H1 (cell line): ENCODE measurements at regions not wholly inside any gene's neighbourhood (a gene's known extent, or its start where the extent isn't known, plus 50 kb on each side); places are given as distances from the start of the nearest gene placed in this dataset.
A peak's percentile ranks its signal among the peaks of the same experiment; 100 is the strongest.

ENCODE experiments used
- CTCF ChIA-PET: fragments of 300-600 bp; sonication (Branson Sonifier 250); formaldehyde crosslinking; loops from one replicate; lab custom pipeline; 2021; ENCODE audit not compliant: partially characterized antibody; lab: Charles Lee
- POLR2A ChIA-PET: fragments of 300-600 bp; sonication (Branson Sonifier 250); formaldehyde crosslinking; loops from one replicate; lab custom pipeline; 2021; ENCODE audit warnings: inconsistent platforms; ENCODE audit not compliant: partially characterized antibody; lab: Charles Lee
- DNase-seq, 2 experiments: peaks; one replicate each; pipeline versions ENCODE4 v3.0.0 to v3.0.0-alpha.2; 2010 to 2022; ENCODE audit warnings: low spot score in 2 of 2, low read depth in 1 of 2, mixed read lengths in 1 of 2
- FAIRE-seq: peaks from 2 replicates; lab custom pipeline; 2011; peaks lifted over from hg19 to GRCh38; lab: Jason Lieb, UNC
- H2AFZ ChIP-seq: 2 replicates; pipeline ENCODE4 v1.8.1; 2012; ENCODE audit warnings: low read length, inconsistent platforms
- H2AK5ac ChIP-seq: 2 replicates; pipeline ENCODE4 v1.6.1; 2013; ENCODE audit warnings: low read depth, low read length
- H2BK120ac ChIP-seq: replicated peaks from 2 replicates; pipeline ENCODE3; 2013; ENCODE audit warnings: low read depth, low read length, inconsistent platforms
- H2BK12ac ChIP-seq: 2 replicates; pipeline ENCODE4 v1.6.1; 2013; ENCODE audit warnings: low read depth, low read length
- H2BK15ac ChIP-seq: 2 replicates; pipeline ENCODE4 v1.6.1; 2013; ENCODE audit warnings: low read length
- H2BK20ac ChIP-seq: 2 replicates; pipeline ENCODE4 v1.6.1; 2013; ENCODE audit warnings: low read length
- H2BK5ac ChIP-seq: 2 replicates; pipeline ENCODE4 v1.6.1; 2013; ENCODE audit warnings: low read depth, low read length
- H3K14ac ChIP-seq: 2 replicates; pipeline ENCODE4 v1.6.1; 2013; ENCODE audit warnings: inconsistent platforms; ENCODE audit not compliant: insufficient read length
- H3K18ac ChIP-seq: 2 replicates; pipeline ENCODE4 v1.6.1; 2013; ENCODE audit warnings: low read length; ENCODE audit errors: extremely low read depth
- H3K23ac ChIP-seq: 2 replicates; pipeline ENCODE4 v1.6.1; 2013; ENCODE audit warnings: inconsistent platforms; ENCODE audit not compliant: insufficient read length
- H3K23me2 ChIP-seq: 2 replicates; pipeline ENCODE4 v1.6.1; 2013; ENCODE audit warnings: low read depth, low read length
- H3K27ac ChIP-seq: 2 replicates; pipeline ENCODE4 v1.6.1; 2011; ENCODE audit warnings: low read depth, low read length, inconsistent platforms
- H3K27me3 ChIP-seq, 4 experiments: replicated peaks in 1 of 4; 1 replicate in 1 of 4; 2 replicates in 3 of 4; pipeline versions ENCODE4 v1.6.1 to v1.8.1; 2011 to 2013; ENCODE audit warnings: low read length in 3 of 4, mild to moderate bottlenecking in 3 of 4, inconsistent platforms in 2 of 4, mixed read lengths in 2 of 4, moderate library complexity in 1 of 4; ENCODE audit not compliant: control insufficient read depth in 3 of 4, insufficient read depth in 3 of 4; ENCODE audit errors: extremely low read depth in 1 of 4
- H3K36me3 ChIP-seq, 4 experiments: 2 replicates each; pipeline versions ENCODE4 v1.6.1 to v1.8.1; 2011 to 2013; ENCODE audit warnings: mild to moderate bottlenecking in 4 of 4, low read length in 3 of 4, moderate library complexity in 2 of 4, control low read depth in 1 of 4, inconsistent platforms in 1 of 4; ENCODE audit not compliant: insufficient read depth in 4 of 4, control insufficient read depth in 2 of 4
- H3K4ac ChIP-seq: replicated peaks from 2 replicates; pipeline ENCODE3; 2013; ENCODE audit warnings: low read length, low read depth, mixed read lengths, inconsistent platforms; ENCODE audit not compliant: insufficient read length
- H3K4me1 ChIP-seq, 4 experiments: replicated peaks in 1 of 4; 1 replicate in 1 of 4; 2 replicates in 3 of 4; pipeline versions ENCODE4 v1.6.1 to v1.8.1; 2011 to 2013; ENCODE audit warnings: low read length in 3 of 4, inconsistent platforms in 2 of 4, mixed read lengths in 1 of 4; ENCODE audit not compliant: insufficient read depth in 4 of 4, control insufficient read depth in 3 of 4
- H3K4me2 ChIP-seq, 2 experiments: 2 replicates each; pipeline versions ENCODE4 v1.6.1 to v1.8.1; 2011 to 2013; ENCODE audit warnings: low read depth in 2 of 2, low read length in 2 of 2, control low read depth in 1 of 2, inconsistent platforms in 1 of 2, mild to moderate bottlenecking in 1 of 2; ENCODE audit not compliant: insufficient read depth in 1 of 2
- H3K4me3 ChIP-seq, 4 experiments: fragments of 200-600, 300-600 bp in 1 of 4; sonication (generic), shearing (Covaris generic), sonication (Bioruptor Twin) in 1 of 4; 2 replicates each; pipeline versions ENCODE4 v1.5.1 to v1.8.1; 2011 to 2016; ENCODE audit warnings: low read length in 4 of 4, low read depth in 3 of 4, control low read depth in 2 of 4, inconsistent platforms in 2 of 4, mild to moderate bottlenecking in 2 of 4, mixed read lengths in 1 of 4, moderate library complexity in 1 of 4; ENCODE audit not compliant: insufficient read depth in 2 of 4; ENCODE audit errors: extremely low read depth in 1 of 4
- H3K56ac ChIP-seq: replicated peaks from 2 replicates; pipeline ENCODE3; 2013; ENCODE audit warnings: low read depth, mild to moderate bottlenecking, mixed read lengths, low read length, inconsistent platforms; ENCODE audit not compliant: insufficient read length
- H3K79me1 ChIP-seq: 2 replicates; pipeline ENCODE4 v1.6.1; 2013; ENCODE audit warnings: low read depth, low read length, control low read depth
- H3K79me2 ChIP-seq, 2 experiments: 2 replicates each; pipeline versions ENCODE4 v1.6.1 to v1.8.1; 2012 to 2013; ENCODE audit warnings: low read length in 2 of 2, mild to moderate bottlenecking in 2 of 2, inconsistent platforms in 1 of 2; ENCODE audit not compliant: insufficient read depth in 2 of 2, control insufficient read depth in 1 of 2
- H3K9ac ChIP-seq, 4 experiments: replicated peaks in 1 of 4; 1 replicate in 1 of 4; 2 replicates in 3 of 4; pipeline versions ENCODE4 v1.6.1 to v1.8.1; 2011 to 2013; ENCODE audit warnings: low read depth in 3 of 4, low read length in 3 of 4, control low read depth in 2 of 4, mild to moderate bottlenecking in 2 of 4, moderate library complexity in 2 of 4, inconsistent platforms in 1 of 4; ENCODE audit errors: extremely low read depth in 1 of 4
- H3K9me3 ChIP-seq, 2 experiments: 2 replicates each; pipeline versions ENCODE4 v1.6.1 to v1.8.1; 2012 to 2013; ENCODE audit warnings: mild to moderate bottlenecking in 2 of 2, moderate library complexity in 2 of 2, control low read depth in 1 of 2, inconsistent platforms in 1 of 2, low read depth in 1 of 2, low read length in 1 of 2, mixed read lengths in 1 of 2; ENCODE audit not compliant: insufficient read depth in 2 of 2
- H4K20me1 ChIP-seq, 2 experiments: replicated peaks in 1 of 2; 2 replicates each; pipeline versions ENCODE3 to v1.8.1; 2011 to 2013; ENCODE audit warnings: inconsistent platforms in 2 of 2, low read length in 2 of 2, mild to moderate bottlenecking in 1 of 2; ENCODE audit not compliant: insufficient read depth in 2 of 2, control insufficient read depth in 1 of 2
- H4K5ac ChIP-seq: 2 replicates; pipeline ENCODE4 v1.6.1; 2013; ENCODE audit warnings: low read length, low read depth, mixed read lengths, inconsistent platforms; ENCODE audit not compliant: insufficient read length
- H4K8ac ChIP-seq: 2 replicates; pipeline ENCODE4 v1.8.0; 2013; ENCODE audit warnings: mild to moderate bottlenecking, moderate library complexity, low read length, inconsistent platforms; ENCODE audit not compliant: insufficient read depth; ENCODE audit errors: extremely low read depth
- H4K91ac ChIP-seq: replicated peaks from 2 replicates; pipeline ENCODE3; 2013; ENCODE audit warnings: low read length, mixed read lengths, inconsistent platforms; ENCODE audit not compliant: insufficient read length
- CHD2 ChIP-seq: IDR thresholded peaks from 2 replicates; pipeline ENCODE4 v1.6.1; 2012; ENCODE audit warnings: low read length, improper control_type of control experiment
- EZH2 ChIP-seq: fragments of 200-600 bp; sonication (generic); IDR thresholded peaks from 2 replicates; pipeline ENCODE4 v1.7.1; 2012; ENCODE audit warnings: low read depth, mild to moderate bottlenecking, moderate library complexity, low read length, inconsistent platforms; ENCODE audit not compliant: severe bottlenecking
- WGBS, 2 experiments: shearing (Covaris generic) in 1 of 2; methylation state at CpG; one replicate each; pipeline versions ENCODE4 v1.1.6 to v1.1.7; 2013 to 2015; ENCODE audit warnings: low lambda C conversion rate in 2 of 2, mixed read lengths in 2 of 2, inconsistent platforms in 1 of 2, low coverage in 1 of 2, missing lambda C conversion rate in 1 of 2; ENCODE audit not compliant: insufficient replicate concordance in 2 of 2, insufficient coverage in 1 of 2, insufficient read length in 1 of 2; ENCODE audit errors: extremely low coverage in 1 of 2, missing lambda C conversion rate in 1 of 2; 5-methylcytosine and 5-hydroxymethylcytosine counted together

DNA sequence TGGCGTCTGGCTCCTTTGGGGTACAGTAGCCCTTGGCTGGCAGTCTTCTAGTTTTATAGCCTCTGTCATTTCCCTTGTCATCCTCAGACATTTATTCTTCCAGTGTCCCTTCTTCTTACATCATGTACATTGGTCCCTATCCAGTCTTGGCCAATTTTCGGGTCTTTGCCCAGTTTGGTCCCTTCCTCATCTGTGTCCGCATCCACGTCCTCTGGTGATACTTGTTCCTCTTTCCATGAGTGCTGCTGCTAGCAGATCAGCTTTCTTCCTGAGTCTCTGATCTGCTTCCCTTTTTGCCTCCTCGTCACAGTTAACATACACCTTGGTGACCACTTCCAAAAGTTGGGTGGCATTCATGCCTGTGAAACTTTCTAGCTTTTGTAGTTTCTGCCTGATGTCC is 86.2 kb upstream of the GPR6 start:
- Histone ChIP-seq H4K20me1 (no peaks in the 10 kb centered on the region), H3K14ac (no peak overlapping the region), H2BK20ac (peak overlapping the region; percentile 92), H4K91ac (peak overlapping the region; percentile 92), H3K4ac (no peak overlapping the region), H3K18ac (peak overlapping the region; percentile 88), H4K8ac (no peak overlapping the region), H3K27ac (no peak overlapping the region), H3K4me1 (peaks cover 0 to 15% (median 9%) of the 10 kb centered on the region in 4 experiments; a peak in 4 of 7 replicates), H3K79me1 (no peaks in the 10 kb centered on the region), H3K23ac (no peak overlapping the region)
- CTCF ChIA-PET: interaction anchor here (0.6 to 2.5 kb wide), 7 partner anchors 8 to 180 kb away, joined by 3 to 12 read pairs (median 4); no protein-coding TSS in a partner anchor
- no peak for FAIRE-seq
- DNase-seq: no peak
- TF ChIP-seq EZH2 (no peak), CHD2 (no peak)
- TF ChIP-seq, all 59 proteins: peak for 0
- peaks cover 21 to 22% of the 10 kb centered on the region in 2 experiments for H3K9me3 ChIP-seq
- no peaks in the 10 kb centered on the region for H3K27me3 ChIP-seq
- H2AK5ac ChIP-seq: no peak overlapping the region
- no peak overlapping the region for H3K56ac ChIP-seq
- H3K36me3 ChIP-seq: peaks cover 0 to 8% (median 2%) of the 10 kb centered on the region in 4 experiments; a peak in 3 of 8 replicates
- H3K79me2 ChIP-seq: no peaks in the 10 kb centered on the region
- POLR2A ChIA-PET: no interaction called here
- peak overlapping the region; percentile 71; the same call in 1 of the 2 replicates for H2BK5ac ChIP-seq
- H3K4me2 ChIP-seq: no peak overlapping the region
- H2BK120ac ChIP-seq: peak overlapping the region; percentile 62
- H3K4me3 ChIP-seq: no peak overlapping the region
- 93% methylated on average over 5 of the region's 5 CpGs; no CpG with 5 or more reads in 1 of the 2 experiments for WGBS, 2 experiments
- H4K5ac ChIP-seq: no peak overlapping the region
- H3K9ac ChIP-seq: no peak overlapping the region; a peak in 1 of 7 replicates
- H3K23me2 ChIP-seq: no peaks in the 10 kb centered on the region
- H2BK12ac ChIP-seq: peak overlapping the region; percentile 85; the same call in 1 of the 2 replicates
- peak overlapping the region; percentile 89; the same call in 1 of the 2 replicates for H2BK15ac ChIP-seq
- no peak overlapping the region for H2AFZ ChIP-seq
